KMS-11 (cell line): ENCODE measurements at regions not wholly inside any gene's neighbourhood (a gene's known extent, or its start where the extent isn't known, plus 50 kb on each side); places are given as distances from the start of the nearest gene placed in this dataset.

Source experiments
- H2AFZ ChIP-seq: fragments of 200-600 bp; sonication (generic); 2 replicates; pipeline ENCODE4 v1.6.1; 2016; ENCODE audit warnings: antibody characterized with exemption, mixed run types, low read depth
- H3K27ac ChIP-seq: fragments of 200-600 bp; sonication (generic); 2 replicates; pipeline ENCODE4 v1.6.1; 2016; ENCODE audit warnings: mild to moderate bottlenecking, mixed run types
- H3K27me3 ChIP-seq: fragments of 200-600 bp; sonication (generic); 2 replicates; pipeline ENCODE4 v1.6.1; 2017; ENCODE audit warnings: mild to moderate bottlenecking, low read depth, mixed run types, moderate library complexity; ENCODE audit not compliant: insufficient read depth
- H3K36me3 ChIP-seq: fragments of 200-600 bp; sonication (generic); 2 replicates; pipeline ENCODE4 v1.6.1; 2017; ENCODE audit warnings: mild to moderate bottlenecking, mixed run types; ENCODE audit not compliant: insufficient read depth
- H3K4me1 ChIP-seq: fragments of 200-600 bp; sonication (generic); 2 replicates; pipeline ENCODE4 v1.6.1; 2016; ENCODE audit warnings: mild to moderate bottlenecking, low read depth, mixed run types; ENCODE audit not compliant: poor library complexity, severe bottlenecking
- H3K4me2 ChIP-seq: fragments of 200-600 bp; sonication (generic); 2 replicates; pipeline ENCODE4 v1.7.0; 2016; ENCODE audit warnings: mild to moderate bottlenecking, mixed run types
- H3K4me3 ChIP-seq: fragments of 200-600 bp; sonication (generic); IDR thresholded peaks from 2 replicates; pipeline ENCODE4 v1.6.1; 2017; ENCODE audit warnings: low read depth, low read length, mixed read lengths; ENCODE audit not compliant: insufficient read depth
- H3K79me2 ChIP-seq: fragments of 200-600 bp; sonication (generic); 2 replicates; pipeline ENCODE4 v1.6.1; 2016; ENCODE audit warnings: low read depth, mixed run types; ENCODE audit not compliant: insufficient read depth
- H3K9ac ChIP-seq: fragments of 200-600 bp; sonication (generic); 2 replicates; pipeline ENCODE4 v1.6.1; 2016; ENCODE audit warnings: mild to moderate bottlenecking, mixed run types
- H4K20me1 ChIP-seq: fragments of 200-600 bp; sonication (generic); 2 replicates; pipeline ENCODE4 v1.6.1; 2016; ENCODE audit warnings: mild to moderate bottlenecking, mixed run types; ENCODE audit not compliant: insufficient read depth
- CTCF ChIP-seq: fragments of 200-600 bp; sonication (generic); conservative IDR thresholded peaks from 2 replicates; pipeline ENCODE4 v1.6.1; 2017; ENCODE audit warnings: low read depth, mild to moderate bottlenecking, antibody characterized with exemption, low read length, moderate library complexity, mixed read lengths

DNA sequence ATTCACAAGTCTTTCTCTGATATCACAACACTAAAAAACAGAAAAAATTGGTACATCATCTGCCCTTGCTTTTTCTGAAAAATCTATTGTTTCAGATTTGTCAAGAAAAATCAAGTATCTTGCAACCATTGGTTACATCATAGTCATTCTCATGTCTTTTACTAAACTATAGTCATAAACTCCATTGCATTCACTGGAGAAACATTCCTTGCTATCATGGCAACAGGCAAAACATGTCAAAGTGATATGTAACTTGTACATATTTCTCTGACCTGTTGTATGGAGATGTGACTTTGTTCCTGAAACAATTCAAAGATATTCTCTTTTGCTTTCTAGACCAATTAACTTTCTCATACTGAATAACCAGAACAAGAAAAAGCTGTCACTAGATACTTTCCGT is 121.9 kb upstream of the ANK2 start:
- no peaks in the 10 kb centered on the region for H3K79me2 ChIP-seq
- no peaks in the 10 kb centered on the region for H4K20me1 ChIP-seq
- no peak for TF ChIP-seq CTCF
- H3K4me3 ChIP-seq: no peak overlapping the region
- H3K27me3 ChIP-seq: no peaks in the 10 kb centered on the region
- H3K4me2 ChIP-seq: no peak overlapping the region
- H3K36me3 ChIP-seq: no peaks in the 10 kb centered on the region
- no peaks in the 10 kb centered on the region for H3K4me1 ChIP-seq
- no peak overlapping the region for H3K9ac ChIP-seq
- H2AFZ ChIP-seq: no peak overlapping the region
- H3K27ac ChIP-seq: no peak overlapping the region

- no peak overlapping the region for H3K27ac ChIP-seq
- H4K20me1 ChIP-seq: no peaks in the 10 kb centered on the region
- no peak overlapping the region for H2AFZ ChIP-seq
- TF ChIP-seq CTCF: no peak
- H3K79me2 ChIP-seq: no peaks in the 10 kb centered on the region
- H3K27me3 ChIP-seq: no peaks in the 10 kb centered on the region
- H3K9ac ChIP-seq: no peak overlapping the region
- no peaks in the 10 kb centered on the region for H3K4me1 ChIP-seq
- no peak overlapping the region for H3K4me3 ChIP-seq
- H3K36me3 ChIP-seq: no peaks in the 10 kb centered on the region
- H3K4me2 ChIP-seq: no peak overlapping the region
Measured at GRCh38 chr4:112931001-112931400, 118.5 kb upstream of the ANK2 start.

GRCh38 chr4:112933790-112934189 is 115.7 kb upstream of the ANK2 start:
- Histone ChIP-seq H3K36me3 (no peaks in the 10 kb centered on the region), H3K4me3 (no peak overlapping the region)

GRCh38 chr4:112938461-112939058 is 110.9 kb upstream of the ANK2 start:
- Histone ChIP-seq H3K4me1 (no peaks in the 10 kb centered on the region), H4K20me1 (no peaks in the 10 kb centered on the region), H3K4me3 (no peak overlapping the region), H3K4me2 (no peak overlapping the region), H3K27me3 (no peaks in the 10 kb centered on the region), H2AFZ (no peak overlapping the region), H3K9ac (no peak overlapping the region), H3K27ac (no peak overlapping the region), H3K36me3 (no peaks in the 10 kb centered on the region), H3K79me2 (no peaks in the 10 kb centered on the region)
- TF ChIP-seq CTCF: peak; percentile 85

More at GRCh38 chr4:112933790-112934189, 115.7 kb upstream of the ANK2 start:
- Histone ChIP-seq H3K9ac (no peak overlapping the region), H3K27me3 (no peaks in the 10 kb centered on the region), H3K27ac (no peak overlapping the region), H4K20me1 (no peaks in the 10 kb centered on the region), H3K79me2 (no peaks in the 10 kb centered on the region), H3K4me1 (no peaks in the 10 kb centered on the region), H2AFZ (no peak overlapping the region), H3K4me2 (no peak overlapping the region)
- no peak for TF ChIP-seq CTCF
